ENCODE measurements at regions not wholly inside any gene's neighbourhood (a gene's known extent, or its start where the extent isn't known, plus 50 kb on each side); places are given as distances from the start of the nearest gene placed in this dataset.

DNA sequence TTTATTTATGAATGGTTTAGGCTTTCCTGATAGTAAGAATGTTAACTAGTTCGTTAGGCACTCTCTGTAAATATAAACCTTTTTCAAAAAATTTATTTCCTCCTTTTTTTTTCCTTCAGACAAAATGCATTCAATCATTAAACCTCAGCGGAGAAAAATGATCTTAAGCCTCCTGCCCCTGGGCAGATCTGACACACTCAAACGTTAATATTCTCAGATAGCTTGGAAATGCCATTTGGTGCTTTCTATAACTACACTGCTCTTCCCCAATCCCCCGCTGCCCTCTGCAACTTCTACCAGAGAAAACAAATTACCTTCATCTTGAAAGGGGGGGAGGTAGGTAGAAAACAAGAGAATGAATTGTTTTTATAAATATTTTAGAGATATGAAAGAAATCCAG lies 521.2 kb downstream of the MED13L start:
- TF ChIP-seq, protein P1, sequence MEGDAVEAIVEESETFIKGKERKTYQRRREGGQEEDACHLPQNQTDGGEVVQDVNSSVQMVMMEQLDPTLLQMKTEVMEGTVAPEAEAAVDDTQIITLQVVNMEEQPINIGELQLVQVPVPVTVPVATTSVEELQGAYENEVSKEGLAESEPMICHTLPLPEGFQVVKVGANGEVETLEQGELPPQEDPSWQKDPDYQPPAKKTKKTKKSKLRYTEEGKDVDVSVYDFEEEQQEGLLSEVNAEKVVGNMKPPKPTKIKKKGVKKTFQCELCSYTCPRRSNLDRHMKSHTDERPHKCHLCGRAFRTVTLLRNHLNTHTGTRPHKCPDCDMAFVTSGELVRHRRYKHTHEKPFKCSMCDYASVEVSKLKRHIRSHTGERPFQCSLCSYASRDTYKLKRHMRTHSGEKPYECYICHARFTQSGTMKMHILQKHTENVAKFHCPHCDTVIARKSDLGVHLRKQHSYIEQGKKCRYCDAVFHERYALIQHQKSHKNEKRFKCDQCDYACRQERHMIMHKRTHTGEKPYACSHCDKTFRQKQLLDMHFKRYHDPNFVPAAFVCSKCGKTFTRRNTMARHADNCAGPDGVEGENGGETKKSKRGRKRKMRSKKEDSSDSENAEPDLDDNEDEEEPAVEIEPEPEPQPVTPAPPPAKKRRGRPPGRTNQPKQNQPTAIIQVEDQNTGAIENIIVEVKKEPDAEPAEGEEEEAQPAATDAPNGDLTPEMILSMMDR (IDR thresholded peaks at IDR 0.05), result no peak
- TF ChIP-seq POLR2A (IDR thresholded peaks at IDR 0.05), result no peak

Measured in Peyer's patch (tissue), 4 donors.